Suprapubic skin (tissue), 4 donors: ENCODE measurements at regions not wholly inside any gene's neighbourhood (a gene's known extent, or its start where the extent isn't known, plus 50 kb on each side); places are given as distances from the start of the nearest gene placed in this dataset.

Experiments used
- DNase-seq, 2 donors: peaks; one replicate each; pipeline ENCODE4 v3.0.0-alpha.2; 2019; ENCODE audit warnings: low spot score in 2 of 2
- H3K27ac ChIP-seq: fragments of 200-600 bp; sonication (generic); one replicate; pipeline ENCODE4 v1.5.1; 2019
- H3K27me3 ChIP-seq: fragments of 200-600 bp; sonication (generic); one replicate; pipeline ENCODE4 v1.5.1; 2019
- H3K36me3 ChIP-seq: fragments of 200-600 bp; sonication (generic); one replicate; pipeline ENCODE4 v1.5.1; 2019
- H3K4me1 ChIP-seq: fragments of 200-600 bp; sonication (generic); one replicate; pipeline ENCODE4 v1.5.1; 2019
- H3K4me3 ChIP-seq: fragments of 200-600 bp; sonication (generic); one replicate; pipeline ENCODE4 v1.5.1; 2019; ENCODE audit warnings: mild to moderate bottlenecking
- H3K9me3 ChIP-seq: fragments of 200-600 bp; sonication (generic); one replicate; pipeline ENCODE4 v1.5.1; 2019
- EP300 ChIP-seq: sonication (generic); formaldehyde crosslinking; IDR thresholded peaks from one replicate; pipeline ENCODE4 v1.6.1; 2017; ENCODE audit warnings: antibody characterized with exemption
- POLR2A ChIP-seq, 2 donors: fragments of 450-650 bp; IDR thresholded peaks; one replicate each; pipeline ENCODE4 v1.6.1; 2017; ENCODE audit warnings: antibody characterized with exemption in 2 of 2, mild to moderate bottlenecking in 2 of 2, moderate library complexity in 2 of 2
- POLR2AphosphoS5 ChIP-seq, 3 donors: sonication (generic); formaldehyde crosslinking; IDR thresholded peaks; one replicate each; pipeline ENCODE4 v1.6.1; 2017; ENCODE audit warnings: antibody characterized with exemption in 3 of 3
- WGBS: methylation state at CpG from one replicate; pipeline ENCODE4 v1.1.5; 2018; 5-methylcytosine and 5-hydroxymethylcytosine counted together
- TF ChIP-seq, protein P1 (sequence below), 2 donors: fragments of 200-600 bp in 1 of 2; fragments of 450-650 bp in 1 of 2; sonication (generic) in 1 of 2; IDR thresholded peaks; one replicate each; pipeline ENCODE4 v1.5.1; 2016 to 2019; ENCODE audit warnings: antibody characterized with exemption in 2 of 2, mild to moderate bottlenecking in 1 of 2, moderate library complexity in 1 of 2

DNA sequence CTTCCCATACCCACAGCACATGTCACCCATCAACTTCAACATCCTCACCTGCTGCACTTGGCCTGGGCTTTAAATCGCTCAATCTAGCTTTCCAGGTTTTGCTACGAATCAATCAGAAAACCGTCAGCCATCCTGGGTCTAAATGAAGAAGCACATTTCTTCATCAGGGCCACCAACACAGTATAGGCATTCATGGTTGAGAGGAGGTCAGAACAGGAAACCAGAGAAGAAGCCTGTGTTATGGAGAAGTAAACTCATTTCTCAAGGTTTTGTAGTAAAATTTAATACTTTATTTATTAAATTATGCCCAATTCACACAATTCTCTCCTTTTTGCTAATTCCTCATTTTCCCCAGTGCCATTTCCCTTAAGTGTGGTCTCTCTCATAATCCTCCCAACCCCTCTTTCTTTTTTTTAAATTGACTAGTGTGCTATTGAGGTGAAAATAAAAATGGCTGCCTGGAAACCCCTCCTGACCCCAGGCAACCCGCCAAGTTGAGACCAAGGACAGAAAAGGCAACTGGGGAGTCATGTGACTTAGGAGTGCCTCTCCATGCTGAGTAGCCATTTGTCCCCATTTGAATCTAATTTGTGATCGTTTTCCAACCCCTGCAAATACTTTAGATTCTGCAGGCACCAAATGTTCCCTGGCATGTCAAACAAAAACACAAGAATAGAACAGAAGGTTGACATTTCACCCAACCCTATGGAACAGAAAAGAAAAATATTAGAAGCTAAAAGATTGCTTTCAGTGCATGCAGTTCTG lies 181.1 kb upstream of the NAMPT start:
- DNase-seq = no peak
- H3K9me3 ChIP-seq = no peaks in the 10 kb centered on the region
- no peak overlapping the region for H3K27ac ChIP-seq
- TF ChIP-seq POLR2A (IDR thresholded peaks at IDR 0.05) (no peak), EP300 (no peak), POLR2AphosphoS5 (IDR thresholded peaks at IDR 0.05) (no peak)
- TF ChIP-seq, protein P1, sequence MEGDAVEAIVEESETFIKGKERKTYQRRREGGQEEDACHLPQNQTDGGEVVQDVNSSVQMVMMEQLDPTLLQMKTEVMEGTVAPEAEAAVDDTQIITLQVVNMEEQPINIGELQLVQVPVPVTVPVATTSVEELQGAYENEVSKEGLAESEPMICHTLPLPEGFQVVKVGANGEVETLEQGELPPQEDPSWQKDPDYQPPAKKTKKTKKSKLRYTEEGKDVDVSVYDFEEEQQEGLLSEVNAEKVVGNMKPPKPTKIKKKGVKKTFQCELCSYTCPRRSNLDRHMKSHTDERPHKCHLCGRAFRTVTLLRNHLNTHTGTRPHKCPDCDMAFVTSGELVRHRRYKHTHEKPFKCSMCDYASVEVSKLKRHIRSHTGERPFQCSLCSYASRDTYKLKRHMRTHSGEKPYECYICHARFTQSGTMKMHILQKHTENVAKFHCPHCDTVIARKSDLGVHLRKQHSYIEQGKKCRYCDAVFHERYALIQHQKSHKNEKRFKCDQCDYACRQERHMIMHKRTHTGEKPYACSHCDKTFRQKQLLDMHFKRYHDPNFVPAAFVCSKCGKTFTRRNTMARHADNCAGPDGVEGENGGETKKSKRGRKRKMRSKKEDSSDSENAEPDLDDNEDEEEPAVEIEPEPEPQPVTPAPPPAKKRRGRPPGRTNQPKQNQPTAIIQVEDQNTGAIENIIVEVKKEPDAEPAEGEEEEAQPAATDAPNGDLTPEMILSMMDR (IDR thresholded peaks at IDR 0.05) = no peak
- WGBS = 83% methylated on average over 5 of the region's 5 CpGs
- peaks cover 13% of the 10 kb centered on the region for H3K4me1 ChIP-seq
- no peaks in the 10 kb centered on the region for H3K36me3 ChIP-seq
- H3K27me3 ChIP-seq = no peaks in the 10 kb centered on the region
- no peak overlapping the region for H3K4me3 ChIP-seq

GRCh38 chr7:106464651-106465050 lies 179.9 kb upstream of the NAMPT start:
- no peaks in the 10 kb centered on the region for H3K27me3 ChIP-seq
- peaks cover 18% of the 10 kb centered on the region for H3K4me1 ChIP-seq
- DNase-seq = no peak
- H3K4me3 ChIP-seq = no peak overlapping the region
- no peak for TF ChIP-seq POLR2A (IDR thresholded peaks at IDR 0.05)
- TF ChIP-seq, protein P1 (IDR thresholded peaks at IDR 0.05) = no peak
- no peak for TF ChIP-seq EP300
- TF ChIP-seq POLR2AphosphoS5 (IDR thresholded peaks at IDR 0.05) = no peak
- 85% methylated on average over 2 of the region's 2 CpGs for WGBS
- no peak overlapping the region for H3K27ac ChIP-seq
- no peaks in the 10 kb centered on the region for H3K36me3 ChIP-seq
- H3K9me3 ChIP-seq = no peaks in the 10 kb centered on the region

DNA sequence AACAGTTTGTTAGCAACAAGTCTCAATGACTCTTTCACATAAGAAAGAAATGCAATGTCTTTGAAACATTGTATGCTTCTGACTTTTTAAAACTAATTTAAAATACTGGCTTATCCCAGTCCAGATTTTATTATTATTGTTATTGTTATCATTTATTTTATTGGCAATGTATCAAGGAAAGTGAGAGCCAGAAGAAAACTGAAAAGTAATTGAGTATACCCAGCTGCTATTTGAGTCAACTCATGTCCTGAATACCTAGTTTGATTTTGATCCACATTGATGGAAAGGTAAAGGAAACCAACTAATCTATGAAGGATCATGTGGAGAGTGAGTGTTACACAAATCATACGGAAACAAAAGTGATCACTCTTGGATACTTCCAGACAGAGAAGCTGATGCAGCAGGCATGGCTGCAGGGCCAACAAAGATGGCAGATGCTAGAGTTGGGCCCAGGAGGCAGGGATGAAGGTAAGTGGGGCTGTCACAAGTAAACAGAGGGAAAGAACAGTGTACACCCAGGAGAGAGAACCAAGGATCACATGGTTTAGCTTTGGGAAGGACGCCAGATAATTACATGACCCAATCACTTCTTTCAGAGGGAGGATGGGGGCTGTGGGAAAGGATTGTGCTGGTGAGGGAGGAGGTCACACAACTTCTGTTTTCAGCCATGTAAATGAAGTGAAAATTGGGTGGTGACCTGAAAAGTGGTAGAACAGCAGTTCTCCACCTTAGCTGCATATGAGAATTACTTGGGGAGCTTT lies 179.2 kb upstream of the NAMPT start:
- no peaks in the 10 kb centered on the region for H3K9me3 ChIP-seq
- 89% methylated on average over 2 of the region's 2 CpGs for WGBS
- peaks cover 18% of the 10 kb centered on the region for H3K4me1 ChIP-seq
- no peak for TF ChIP-seq POLR2AphosphoS5 (IDR thresholded peaks at IDR 0.05)
- TF ChIP-seq, protein P1 (IDR thresholded peaks at IDR 0.05) = no peak
- TF ChIP-seq EP300 = no peak
- TF ChIP-seq POLR2A (IDR thresholded peaks at IDR 0.05) = no peak
- H3K27me3 ChIP-seq = no peaks in the 10 kb centered on the region
- no peaks in the 10 kb centered on the region for H3K36me3 ChIP-seq
- H3K4me3 ChIP-seq = no peak overlapping the region
- DNase-seq = no peak
- H3K27ac ChIP-seq = no peak overlapping the region

- Histone ChIP-seq H3K9me3 (no peaks in the 10 kb centered on the region), H3K4me3 (no peak overlapping the region), H3K4me1 (peaks cover 18% of the 10 kb centered on the region), H3K27ac (no peak overlapping the region), H3K27me3 (no peaks in the 10 kb centered on the region), H3K36me3 (no peaks in the 10 kb centered on the region)
- DNase-seq = no peak
- TF ChIP-seq POLR2AphosphoS5 (IDR thresholded peaks at IDR 0.05) (no peak), POLR2A (IDR thresholded peaks at IDR 0.05) (no peak), EP300 (no peak)
- TF ChIP-seq, protein P1 (IDR thresholded peaks at IDR 0.05) = no peak
- 90% methylated on average over 3 of the region's 3 CpGs for WGBS
Observed at GRCh38 chr7:106462914-106463482, 178.2 kb upstream of the NAMPT start.

DNA sequence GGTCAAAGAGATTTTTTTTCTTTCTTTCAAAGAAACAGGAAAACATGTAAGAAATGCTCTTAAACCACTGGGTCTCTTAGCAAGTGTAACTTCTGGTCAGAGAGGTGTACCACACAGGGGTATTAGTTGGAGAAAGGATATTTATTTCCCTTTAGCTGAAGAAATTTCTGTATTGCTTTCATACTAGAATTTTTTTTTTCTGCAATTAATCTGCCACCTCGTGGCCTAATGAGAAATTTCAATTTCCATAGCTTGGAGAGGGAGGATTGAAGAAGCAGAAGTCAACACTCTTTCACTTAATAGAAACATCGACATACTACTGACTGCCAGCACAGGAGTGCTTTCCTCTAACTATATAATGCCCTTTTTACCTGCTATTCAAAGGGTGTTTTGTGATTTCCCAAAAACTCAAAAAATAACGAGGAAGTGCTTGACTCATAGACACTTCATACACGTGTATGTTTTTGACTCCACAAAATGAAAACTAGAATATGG lies 177.6 kb upstream of the NAMPT start:
- H3K27ac ChIP-seq = no peak overlapping the region
- no peaks in the 10 kb centered on the region for H3K36me3 ChIP-seq
- peaks cover 18% of the 10 kb centered on the region for H3K4me1 ChIP-seq
- 37% methylated on average over 4 of the region's 4 CpGs for WGBS
- H3K27me3 ChIP-seq = no peaks in the 10 kb centered on the region
- TF ChIP-seq EP300 = no peak
- no peak for TF ChIP-seq POLR2A (IDR thresholded peaks at IDR 0.05)
- TF ChIP-seq POLR2AphosphoS5 (IDR thresholded peaks at IDR 0.05) = no peak
- TF ChIP-seq, protein P1 (IDR thresholded peaks at IDR 0.05) = peak; percentile 50 to 52
- H3K4me3 ChIP-seq = no peak overlapping the region
- no peaks in the 10 kb centered on the region for H3K9me3 ChIP-seq
- DNase-seq = no peak
